ENCODE measurements at regions not wholly inside any gene's neighbourhood (a gene's known extent, or its start where the extent isn't known, plus 50 kb on each side); places are given as distances from the start of the nearest gene placed in this dataset.

GRCh38 chr18:78584459-78585022 is 395.1 kb upstream of the SALL3 start:
- no peak overlapping the region for H3K4me3 ChIP-seq (ENCODE audit: low read length)
- H3K27me3 ChIP-seq (ENCODE audit: control insufficient read depth, low read length): no peaks in the 10 kb centered on the region
- H3K79me2 ChIP-seq (ENCODE audit: control insufficient read depth, low read length): no peaks in the 10 kb centered on the region
- no peaks in the 10 kb centered on the region for H3F3A ChIP-seq (ENCODE audit: control insufficient read depth, insufficient read depth)
- no peak overlapping the region for H3K4me2 ChIP-seq (ENCODE audit: low read length)
- no peaks in the 10 kb centered on the region for H3K36me3 ChIP-seq (ENCODE audit: control insufficient read depth, low read length)
- H3K9me3 ChIP-seq (ENCODE audit: control insufficient read depth, insufficient read depth, low read length): peaks cover 4% of the 10 kb centered on the region; the same call in 1 of the 2 replicates
- H3K4me1 ChIP-seq (ENCODE audit: control insufficient read depth, low read length): no peaks in the 10 kb centered on the region
- no peaks in the 10 kb centered on the region for H4K20me1 ChIP-seq (ENCODE audit: control insufficient read depth, insufficient read depth, low read depth, low read length)
- no peak overlapping the region for H3K27ac ChIP-seq (ENCODE audit: low read depth, low read length)
- no peaks in the 10 kb centered on the region for H3K9me2 ChIP-seq (replicated peaks; ENCODE audit: control insufficient read depth, low read length)
- no peak for TF ChIP-seq CTCF (IDR thresholded peaks at IDR 0.05; ENCODE audit: low read depth, low read length, poor library complexity, severe bottlenecking)
- no peak for TF ChIP-seq EZH2phosphoT487 (IDR thresholded peaks at IDR 0.05; ENCODE audit: borderline replicate concordance, low read length)

- TF ChIP-seq EZH2phosphoT487 (IDR thresholded peaks at IDR 0.05; ENCODE audit: borderline replicate concordance, low read length): no peak
- TF ChIP-seq CTCF (IDR thresholded peaks at IDR 0.05; ENCODE audit: low read depth, low read length, poor library complexity, severe bottlenecking): no peak
Measured at GRCh38 chr18:78586586-78586985, 393.0 kb upstream of the SALL3 start.

GRCh38 chr18:78587096-78587495 is 392.5 kb upstream of the SALL3 start:
- H3K79me2 ChIP-seq (ENCODE audit: control insufficient read depth, low read length): no peaks in the 10 kb centered on the region
- no peak overlapping the region for H3K4me2 ChIP-seq (ENCODE audit: low read length)
- no peak overlapping the region for H3K4me3 ChIP-seq (ENCODE audit: low read length)
- no peak for TF ChIP-seq CTCF (IDR thresholded peaks at IDR 0.05; ENCODE audit: low read depth, low read length, poor library complexity, severe bottlenecking)
- TF ChIP-seq EZH2phosphoT487 (IDR thresholded peaks at IDR 0.05; ENCODE audit: borderline replicate concordance, low read length): no peak
- H3K9me3 ChIP-seq (ENCODE audit: control insufficient read depth, insufficient read depth, low read length): peaks cover 4% of the 10 kb centered on the region; the same call in 1 of the 2 replicates
- no peak overlapping the region for H3K27ac ChIP-seq (ENCODE audit: low read depth, low read length)
- no peaks in the 10 kb centered on the region for H3F3A ChIP-seq (ENCODE audit: control insufficient read depth, insufficient read depth)
- no peaks in the 10 kb centered on the region for H3K4me1 ChIP-seq (ENCODE audit: control insufficient read depth, low read length)
- no peaks in the 10 kb centered on the region for H3K9me2 ChIP-seq (replicated peaks; ENCODE audit: control insufficient read depth, low read length)
- no peaks in the 10 kb centered on the region for H3K27me3 ChIP-seq (ENCODE audit: control insufficient read depth, low read length)
- no peaks in the 10 kb centered on the region for H4K20me1 ChIP-seq (ENCODE audit: control insufficient read depth, insufficient read depth, low read depth, low read length)
- H3K36me3 ChIP-seq (ENCODE audit: control insufficient read depth, low read length): no peaks in the 10 kb centered on the region

More at GRCh38 chr18:78586586-78586985, 393.0 kb upstream of the SALL3 start:
- Histone ChIP-seq H3F3A (ENCODE audit: control insufficient read depth, insufficient read depth) (no peaks in the 10 kb centered on the region), H3K9me3 (ENCODE audit: control insufficient read depth, insufficient read depth, low read length) (peaks cover 4% of the 10 kb centered on the region; the same call in 1 of the 2 replicates), H3K4me3 (ENCODE audit: low read length) (no peak overlapping the region), H3K79me2 (ENCODE audit: control insufficient read depth, low read length) (no peaks in the 10 kb centered on the region), H3K36me3 (ENCODE audit: control insufficient read depth, low read length) (no peaks in the 10 kb centered on the region), H3K9me2 (replicated peaks; ENCODE audit: control insufficient read depth, low read length) (no peaks in the 10 kb centered on the region), H3K27me3 (ENCODE audit: control insufficient read depth, low read length) (no peaks in the 10 kb centered on the region), H3K4me2 (ENCODE audit: low read length) (no peak overlapping the region), H3K27ac (ENCODE audit: low read depth, low read length) (no peak overlapping the region), H3K4me1 (ENCODE audit: control insufficient read depth, low read length) (no peaks in the 10 kb centered on the region), H4K20me1 (ENCODE audit: control insufficient read depth, insufficient read depth, low read depth, low read length) (no peaks in the 10 kb centered on the region)
